ENCODE measurements at regions not wholly inside any gene's neighbourhood (a gene's known extent, or its start where the extent isn't known, plus 50 kb on each side); places are given as distances from the start of the nearest gene placed in this dataset.
A peak's percentile ranks its signal among the peaks of the same experiment; 100 is the strongest.

DNA sequence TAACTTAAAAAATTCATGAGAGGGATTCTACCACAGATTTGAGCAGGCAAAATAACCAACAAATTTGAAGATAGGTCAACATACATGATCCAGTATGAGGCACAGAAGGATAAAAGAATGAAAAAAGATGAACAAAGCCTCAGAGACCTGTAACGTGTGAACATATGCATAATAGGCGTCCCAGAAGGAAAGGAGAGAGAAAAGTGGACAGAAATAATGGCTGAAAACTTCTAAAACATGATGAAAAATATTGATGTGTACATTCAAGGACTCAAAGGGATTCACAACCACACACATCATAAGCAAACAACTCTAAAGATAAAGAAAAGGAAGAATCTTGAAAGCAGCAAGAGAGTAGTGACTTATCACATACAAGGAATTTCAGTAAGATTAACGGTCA, 100.1 kb upstream of the PARD3B start:
- Histone ChIP-seq H3K36me3 (ENCODE audit: control insufficient read depth, insufficient read depth, low read length) (no peaks in the 10 kb centered on the region), H3K4me3 (ENCODE audit: low read depth, low read length) (no peak overlapping the region), H3K27me3 (ENCODE audit: control insufficient read depth, insufficient read depth, low read length) (no peaks in the 10 kb centered on the region)
- TF ChIP-seq, protein P1, sequence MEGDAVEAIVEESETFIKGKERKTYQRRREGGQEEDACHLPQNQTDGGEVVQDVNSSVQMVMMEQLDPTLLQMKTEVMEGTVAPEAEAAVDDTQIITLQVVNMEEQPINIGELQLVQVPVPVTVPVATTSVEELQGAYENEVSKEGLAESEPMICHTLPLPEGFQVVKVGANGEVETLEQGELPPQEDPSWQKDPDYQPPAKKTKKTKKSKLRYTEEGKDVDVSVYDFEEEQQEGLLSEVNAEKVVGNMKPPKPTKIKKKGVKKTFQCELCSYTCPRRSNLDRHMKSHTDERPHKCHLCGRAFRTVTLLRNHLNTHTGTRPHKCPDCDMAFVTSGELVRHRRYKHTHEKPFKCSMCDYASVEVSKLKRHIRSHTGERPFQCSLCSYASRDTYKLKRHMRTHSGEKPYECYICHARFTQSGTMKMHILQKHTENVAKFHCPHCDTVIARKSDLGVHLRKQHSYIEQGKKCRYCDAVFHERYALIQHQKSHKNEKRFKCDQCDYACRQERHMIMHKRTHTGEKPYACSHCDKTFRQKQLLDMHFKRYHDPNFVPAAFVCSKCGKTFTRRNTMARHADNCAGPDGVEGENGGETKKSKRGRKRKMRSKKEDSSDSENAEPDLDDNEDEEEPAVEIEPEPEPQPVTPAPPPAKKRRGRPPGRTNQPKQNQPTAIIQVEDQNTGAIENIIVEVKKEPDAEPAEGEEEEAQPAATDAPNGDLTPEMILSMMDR (IDR thresholded peaks at IDR 0.05; ENCODE audit: insufficient read depth, low read length, severe bottlenecking), result no peak
- FAIRE-seq (no peak), DNase-seq (ENCODE audit: low read depth) (no peak)

DNA sequence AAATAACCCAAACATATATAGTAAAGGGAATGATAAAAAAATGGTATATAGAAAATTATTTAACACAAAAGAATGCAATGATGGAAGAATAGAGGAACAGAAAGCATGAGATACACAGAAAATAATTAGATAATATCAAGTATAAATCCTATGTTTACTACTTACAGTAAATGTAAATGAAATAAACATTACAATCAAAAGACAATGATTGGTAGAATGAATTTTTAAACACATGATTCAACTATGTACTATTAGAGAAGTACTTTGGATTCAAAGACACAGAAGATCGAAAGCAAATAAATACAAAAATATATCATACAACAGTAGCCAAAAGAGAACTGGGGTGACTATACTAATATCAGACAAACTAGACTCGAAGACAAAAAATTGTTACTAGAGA, 97.6 kb upstream of the PARD3B start:
- no peak for DNase-seq (ENCODE audit: low read depth)
- TF ChIP-seq, protein P1 (IDR thresholded peaks at IDR 0.05; ENCODE audit: insufficient read depth, low read length, severe bottlenecking), result no peak
- Histone ChIP-seq H3K27me3 (ENCODE audit: control insufficient read depth, insufficient read depth, low read length) (no peaks in the 10 kb centered on the region), H3K36me3 (ENCODE audit: control insufficient read depth, insufficient read depth, low read length) (no peaks in the 10 kb centered on the region), H3K4me3 (ENCODE audit: low read depth, low read length) (no peak overlapping the region)
- FAIRE-seq, result no peak

DNA sequence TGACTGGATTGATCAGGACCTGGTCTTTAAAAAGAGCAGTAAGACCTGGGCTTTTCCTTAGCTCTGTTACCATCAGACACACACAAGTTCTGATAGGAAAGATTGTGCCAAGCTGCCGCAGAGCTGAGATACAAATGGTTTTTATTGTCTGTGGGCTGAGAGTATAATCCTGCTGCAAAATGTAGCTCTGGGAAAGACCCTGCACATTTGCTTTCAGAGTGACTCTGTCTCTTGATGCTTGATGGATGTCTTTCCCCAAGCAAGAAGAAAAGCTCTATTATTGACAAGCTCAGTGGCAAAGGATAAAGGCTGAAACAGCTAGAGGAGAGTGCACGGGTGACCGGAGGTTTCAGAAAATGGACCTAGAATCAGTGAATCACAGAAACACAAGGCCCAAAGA, 95.3 kb upstream of the PARD3B start:
- TF ChIP-seq, protein P1 (IDR thresholded peaks at IDR 0.05; ENCODE audit: insufficient read depth, low read length, severe bottlenecking), result no peak
- Histone ChIP-seq H3K36me3 (ENCODE audit: control insufficient read depth, insufficient read depth, low read length) (no peaks in the 10 kb centered on the region), H3K4me3 (ENCODE audit: low read depth, low read length) (no peak overlapping the region), H3K27me3 (ENCODE audit: control insufficient read depth, insufficient read depth, low read length) (no peaks in the 10 kb centered on the region)
- no peak for FAIRE-seq
- no peak for DNase-seq (ENCODE audit: low read depth)

DNA sequence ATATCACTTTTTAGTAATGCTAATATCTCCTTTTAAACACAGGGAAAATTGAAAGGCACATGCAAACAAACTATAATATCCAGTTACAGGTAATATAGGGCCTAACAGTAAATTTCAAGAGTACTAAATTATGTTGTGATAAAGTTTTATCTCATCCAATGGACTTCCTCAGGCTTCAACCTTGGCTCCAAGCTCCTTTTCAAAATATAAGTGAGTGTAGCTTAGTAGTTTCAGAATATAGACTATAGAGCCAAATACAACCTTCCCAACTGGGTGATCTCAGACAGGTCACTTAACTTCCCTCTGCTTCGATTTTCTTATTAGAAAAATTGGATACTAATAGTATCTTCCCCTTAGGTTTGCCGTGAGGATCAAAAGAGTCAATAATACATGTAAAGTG, 93.5 kb upstream of the PARD3B start:
- DNase-seq (ENCODE audit: low read depth) (no peak), FAIRE-seq (no peak)
- no peak overlapping the region for H3K4me3 ChIP-seq (ENCODE audit: low read depth, low read length)
- TF ChIP-seq, protein P1 (IDR thresholded peaks at IDR 0.05; ENCODE audit: insufficient read depth, low read length, severe bottlenecking), result no peak
- no peaks in the 10 kb centered on the region for H3K27me3 ChIP-seq (ENCODE audit: control insufficient read depth, insufficient read depth, low read length)
- H3K36me3 ChIP-seq (ENCODE audit: control insufficient read depth, insufficient read depth, low read length), result no peaks in the 10 kb centered on the region

DNA sequence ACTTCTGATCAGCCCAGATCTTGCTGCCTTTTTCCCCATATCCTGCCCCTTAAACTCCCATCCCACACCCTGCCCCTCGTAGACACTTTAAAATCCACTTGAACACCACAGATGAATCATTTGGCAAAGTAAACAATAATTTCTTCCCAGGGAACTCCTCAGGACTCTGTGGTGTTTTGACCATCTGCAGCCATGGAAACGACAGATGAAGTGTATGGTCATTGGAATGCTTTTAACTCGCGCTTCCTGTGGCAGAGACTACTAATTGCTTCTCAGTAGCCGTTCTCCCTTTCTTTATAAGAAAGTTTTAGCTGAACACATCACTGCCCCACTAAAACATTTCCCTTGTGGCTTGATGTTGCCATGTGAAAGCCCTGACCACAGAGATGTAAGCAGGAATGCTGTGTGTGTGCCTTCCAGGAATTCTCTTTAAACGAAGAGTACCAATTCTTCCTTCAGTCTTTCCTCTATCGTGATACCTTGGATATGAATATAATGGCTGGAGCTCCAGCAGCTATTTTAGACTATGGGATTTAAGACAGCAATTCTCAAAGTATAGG, 92.7 kb upstream of the PARD3B start:
- TF ChIP-seq, protein P1 (IDR thresholded peaks at IDR 0.05; ENCODE audit: insufficient read depth, low read length, severe bottlenecking), result no peak
- no peak overlapping the region for H3K4me3 ChIP-seq (ENCODE audit: low read depth, low read length)
- DNase-seq (ENCODE audit: low read depth) (peak; percentile 98), FAIRE-seq (peak; percentile 58)
- H3K27me3 ChIP-seq (ENCODE audit: control insufficient read depth, insufficient read depth, low read length), result no peaks in the 10 kb centered on the region
- H3K36me3 ChIP-seq (ENCODE audit: control insufficient read depth, insufficient read depth, low read length), result no peaks in the 10 kb centered on the region

DNA sequence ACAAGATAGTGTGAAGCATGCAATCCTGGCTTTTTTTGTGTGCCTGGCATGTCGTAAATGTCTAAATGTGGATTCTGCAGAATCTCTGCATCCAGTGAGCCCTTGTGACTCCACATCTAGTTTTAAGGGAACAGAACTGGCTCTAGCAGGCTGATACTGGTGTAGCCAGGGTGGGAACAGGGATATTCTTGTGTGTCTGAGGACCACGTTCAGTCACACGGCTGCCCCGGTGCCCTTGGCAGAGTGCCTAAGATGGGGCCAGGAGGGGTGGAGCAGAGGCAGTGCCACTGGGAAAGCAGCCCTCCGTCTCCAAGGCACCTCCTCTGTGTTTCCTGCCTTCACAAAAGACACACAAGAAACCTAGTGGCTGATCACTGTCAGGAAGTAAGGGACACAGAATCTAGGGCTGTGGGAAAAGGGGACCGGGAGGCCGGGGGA, 91.5 kb upstream of the PARD3B start:
- no peaks in the 10 kb centered on the region for H3K36me3 ChIP-seq (ENCODE audit: control insufficient read depth, insufficient read depth, low read length)
- no peaks in the 10 kb centered on the region for H3K27me3 ChIP-seq (ENCODE audit: control insufficient read depth, insufficient read depth, low read length)
- FAIRE-seq, result no peak
- no peak for DNase-seq (ENCODE audit: low read depth)
- TF ChIP-seq, protein P1 (IDR thresholded peaks at IDR 0.05; ENCODE audit: insufficient read depth, low read length, severe bottlenecking), result no peak
- H3K4me3 ChIP-seq (ENCODE audit: low read depth, low read length), result no peak overlapping the region
